H1 (cell line): ENCODE measurements at regions not wholly inside any gene's neighbourhood (a gene's known extent, or its start where the extent isn't known, plus 50 kb on each side); places are given as distances from the start of the nearest gene placed in this dataset.

Experiments
- CTCF ChIA-PET: fragments of 300-600 bp; sonication (Branson Sonifier 250); formaldehyde crosslinking; loops from one replicate; lab custom pipeline; 2021; ENCODE audit not compliant: partially characterized antibody; lab: Charles Lee
- POLR2A ChIA-PET: fragments of 300-600 bp; sonication (Branson Sonifier 250); formaldehyde crosslinking; loops from one replicate; lab custom pipeline; 2021; ENCODE audit warnings: inconsistent platforms; ENCODE audit not compliant: partially characterized antibody; lab: Charles Lee
- DNase-seq, 2 experiments: peaks; one replicate each; pipeline versions ENCODE4 v3.0.0 to v3.0.0-alpha.2; 2010 to 2022; ENCODE audit warnings: low spot score in 2 of 2, low read depth in 1 of 2, mixed read lengths in 1 of 2
- FAIRE-seq: peaks from 2 replicates; lab custom pipeline; 2011; peaks lifted over from hg19 to GRCh38; lab: Jason Lieb, UNC
- H2AFZ ChIP-seq: 2 replicates; pipeline ENCODE4 v1.8.1; 2012; ENCODE audit warnings: low read length, inconsistent platforms
- H2AK5ac ChIP-seq: 2 replicates; pipeline ENCODE4 v1.6.1; 2013; ENCODE audit warnings: low read depth, low read length
- H2BK120ac ChIP-seq: replicated peaks from 2 replicates; pipeline ENCODE3; 2013; ENCODE audit warnings: low read depth, low read length, inconsistent platforms
- H2BK12ac ChIP-seq: 2 replicates; pipeline ENCODE4 v1.6.1; 2013; ENCODE audit warnings: low read depth, low read length
- H2BK15ac ChIP-seq: 2 replicates; pipeline ENCODE4 v1.6.1; 2013; ENCODE audit warnings: low read length
- H2BK20ac ChIP-seq: 2 replicates; pipeline ENCODE4 v1.6.1; 2013; ENCODE audit warnings: low read length
- H2BK5ac ChIP-seq: 2 replicates; pipeline ENCODE4 v1.6.1; 2013; ENCODE audit warnings: low read depth, low read length
- H3K14ac ChIP-seq: 2 replicates; pipeline ENCODE4 v1.6.1; 2013; ENCODE audit warnings: inconsistent platforms; ENCODE audit not compliant: insufficient read length
- H3K18ac ChIP-seq: 2 replicates; pipeline ENCODE4 v1.6.1; 2013; ENCODE audit warnings: low read length; ENCODE audit errors: extremely low read depth
- H3K23ac ChIP-seq: 2 replicates; pipeline ENCODE4 v1.6.1; 2013; ENCODE audit warnings: inconsistent platforms; ENCODE audit not compliant: insufficient read length
- H3K23me2 ChIP-seq: 2 replicates; pipeline ENCODE4 v1.6.1; 2013; ENCODE audit warnings: low read depth, low read length
- H3K27ac ChIP-seq: 2 replicates; pipeline ENCODE4 v1.6.1; 2011; ENCODE audit warnings: low read depth, low read length, inconsistent platforms
- H3K27me3 ChIP-seq, 4 experiments: replicated peaks in 1 of 4; 1 replicate in 1 of 4; 2 replicates in 3 of 4; pipeline versions ENCODE4 v1.6.1 to v1.8.1; 2011 to 2013; ENCODE audit warnings: low read length in 3 of 4, mild to moderate bottlenecking in 3 of 4, inconsistent platforms in 2 of 4, mixed read lengths in 2 of 4, moderate library complexity in 1 of 4; ENCODE audit not compliant: control insufficient read depth in 3 of 4, insufficient read depth in 3 of 4; ENCODE audit errors: extremely low read depth in 1 of 4
- H3K36me3 ChIP-seq, 4 experiments: 2 replicates each; pipeline versions ENCODE4 v1.6.1 to v1.8.1; 2011 to 2013; ENCODE audit warnings: mild to moderate bottlenecking in 4 of 4, low read length in 3 of 4, moderate library complexity in 2 of 4, control low read depth in 1 of 4, inconsistent platforms in 1 of 4; ENCODE audit not compliant: insufficient read depth in 4 of 4, control insufficient read depth in 2 of 4
- H3K4ac ChIP-seq: replicated peaks from 2 replicates; pipeline ENCODE3; 2013; ENCODE audit warnings: low read length, low read depth, mixed read lengths, inconsistent platforms; ENCODE audit not compliant: insufficient read length
- H3K4me1 ChIP-seq, 4 experiments: replicated peaks in 1 of 4; 1 replicate in 1 of 4; 2 replicates in 3 of 4; pipeline versions ENCODE4 v1.6.1 to v1.8.1; 2011 to 2013; ENCODE audit warnings: low read length in 3 of 4, inconsistent platforms in 2 of 4, mixed read lengths in 1 of 4; ENCODE audit not compliant: insufficient read depth in 4 of 4, control insufficient read depth in 3 of 4
- H3K4me2 ChIP-seq, 2 experiments: 2 replicates each; pipeline versions ENCODE4 v1.6.1 to v1.8.1; 2011 to 2013; ENCODE audit warnings: low read depth in 2 of 2, low read length in 2 of 2, control low read depth in 1 of 2, inconsistent platforms in 1 of 2, mild to moderate bottlenecking in 1 of 2; ENCODE audit not compliant: insufficient read depth in 1 of 2
- H3K4me3 ChIP-seq, 4 experiments: fragments of 200-600, 300-600 bp in 1 of 4; sonication (generic), shearing (Covaris generic), sonication (Bioruptor Twin) in 1 of 4; 2 replicates each; pipeline versions ENCODE4 v1.5.1 to v1.8.1; 2011 to 2016; ENCODE audit warnings: low read length in 4 of 4, low read depth in 3 of 4, control low read depth in 2 of 4, inconsistent platforms in 2 of 4, mild to moderate bottlenecking in 2 of 4, mixed read lengths in 1 of 4, moderate library complexity in 1 of 4; ENCODE audit not compliant: insufficient read depth in 2 of 4; ENCODE audit errors: extremely low read depth in 1 of 4
- H3K56ac ChIP-seq: replicated peaks from 2 replicates; pipeline ENCODE3; 2013; ENCODE audit warnings: low read depth, mild to moderate bottlenecking, mixed read lengths, low read length, inconsistent platforms; ENCODE audit not compliant: insufficient read length
- H3K79me1 ChIP-seq: 2 replicates; pipeline ENCODE4 v1.6.1; 2013; ENCODE audit warnings: low read depth, low read length, control low read depth
- H3K79me2 ChIP-seq, 2 experiments: 2 replicates each; pipeline versions ENCODE4 v1.6.1 to v1.8.1; 2012 to 2013; ENCODE audit warnings: low read length in 2 of 2, mild to moderate bottlenecking in 2 of 2, inconsistent platforms in 1 of 2; ENCODE audit not compliant: insufficient read depth in 2 of 2, control insufficient read depth in 1 of 2
- H3K9ac ChIP-seq, 4 experiments: replicated peaks in 1 of 4; 1 replicate in 1 of 4; 2 replicates in 3 of 4; pipeline versions ENCODE4 v1.6.1 to v1.8.1; 2011 to 2013; ENCODE audit warnings: low read depth in 3 of 4, low read length in 3 of 4, control low read depth in 2 of 4, mild to moderate bottlenecking in 2 of 4, moderate library complexity in 2 of 4, inconsistent platforms in 1 of 4; ENCODE audit errors: extremely low read depth in 1 of 4
- H3K9me3 ChIP-seq, 2 experiments: 2 replicates each; pipeline versions ENCODE4 v1.6.1 to v1.8.1; 2012 to 2013; ENCODE audit warnings: mild to moderate bottlenecking in 2 of 2, moderate library complexity in 2 of 2, control low read depth in 1 of 2, inconsistent platforms in 1 of 2, low read depth in 1 of 2, low read length in 1 of 2, mixed read lengths in 1 of 2; ENCODE audit not compliant: insufficient read depth in 2 of 2
- H4K20me1 ChIP-seq, 2 experiments: replicated peaks in 1 of 2; 2 replicates each; pipeline versions ENCODE3 to v1.8.1; 2011 to 2013; ENCODE audit warnings: inconsistent platforms in 2 of 2, low read length in 2 of 2, mild to moderate bottlenecking in 1 of 2; ENCODE audit not compliant: insufficient read depth in 2 of 2, control insufficient read depth in 1 of 2
- H4K5ac ChIP-seq: 2 replicates; pipeline ENCODE4 v1.6.1; 2013; ENCODE audit warnings: low read length, low read depth, mixed read lengths, inconsistent platforms; ENCODE audit not compliant: insufficient read length
- H4K8ac ChIP-seq: 2 replicates; pipeline ENCODE4 v1.8.0; 2013; ENCODE audit warnings: mild to moderate bottlenecking, moderate library complexity, low read length, inconsistent platforms; ENCODE audit not compliant: insufficient read depth; ENCODE audit errors: extremely low read depth
- H4K91ac ChIP-seq: replicated peaks from 2 replicates; pipeline ENCODE3; 2013; ENCODE audit warnings: low read length, mixed read lengths, inconsistent platforms; ENCODE audit not compliant: insufficient read length
- BRCA1 ChIP-seq: IDR thresholded peaks from 2 replicates; pipeline ENCODE4 v1.6.1; 2012; ENCODE audit warnings: low read depth, low read length, improper control_type of control experiment
- CEBPB ChIP-seq: IDR thresholded peaks from 2 replicates; pipeline ENCODE4 v1.6.1; 2012; ENCODE audit warnings: low read depth, low read length
- CHD1 ChIP-seq: IDR thresholded peaks from 2 replicates; pipeline ENCODE4 v1.6.1; 2012; ENCODE audit warnings: low read depth, low read length, improper control_type of control experiment
- E2F6 ChIP-seq: IDR thresholded peaks from 2 replicates; pipeline ENCODE4 v1.6.1; 2012; ENCODE audit warnings: inconsistent platforms
- EGR1 ChIP-seq: IDR thresholded peaks from 2 replicates; pipeline ENCODE4 v1.6.1; 2011; ENCODE audit warnings: low read depth, low read length, borderline replicate concordance
- GABPA ChIP-seq: IDR thresholded peaks from 2 replicates; pipeline ENCODE4 v1.6.1; 2011; ENCODE audit warnings: mild to moderate bottlenecking, low read length, moderate library complexity, borderline replicate concordance; ENCODE audit not compliant: insufficient read depth
- KDM1A ChIP-seq: fragments of 200-600, 300-600 bp; sonication (generic); IDR thresholded peaks from 2 replicates; pipeline ENCODE4 v1.7.1; 2016; ENCODE audit warnings: mild to moderate bottlenecking, low read length, borderline replicate concordance
- POU5F1 ChIP-seq: IDR thresholded peaks from 2 replicates; pipeline ENCODE4 v1.6.1; 2011; ENCODE audit warnings: low read depth, mild to moderate bottlenecking, low read length, moderate library complexity
- RBBP5 ChIP-seq: IDR thresholded peaks from 2 replicates; pipeline ENCODE4 v1.7.1; 2012; ENCODE audit warnings: low read depth, mild to moderate bottlenecking, inconsistent platforms, low read length, moderate library complexity, borderline replicate concordance
- SIRT6 ChIP-seq: IDR thresholded peaks from one replicate; pipeline ENCODE4 v1.7.1; 2012; ENCODE audit warnings: low read length, inconsistent platforms
- SIX5 ChIP-seq: IDR thresholded peaks from 2 replicates; pipeline ENCODE4 v1.6.1; 2011; ENCODE audit warnings: mild to moderate bottlenecking, low read depth, low read length
- SP1 ChIP-seq: IDR thresholded peaks from 2 replicates; pipeline ENCODE4 v1.6.1; 2011; ENCODE audit warnings: low read depth, low read length
- WGBS, 2 experiments: shearing (Covaris generic) in 1 of 2; methylation state at CpG; one replicate each; pipeline versions ENCODE4 v1.1.6 to v1.1.7; 2013 to 2015; ENCODE audit warnings: low lambda C conversion rate in 2 of 2, mixed read lengths in 2 of 2, inconsistent platforms in 1 of 2, low coverage in 1 of 2, missing lambda C conversion rate in 1 of 2; ENCODE audit not compliant: insufficient replicate concordance in 2 of 2, insufficient coverage in 1 of 2, insufficient read length in 1 of 2; ENCODE audit errors: extremely low coverage in 1 of 2, missing lambda C conversion rate in 1 of 2; 5-methylcytosine and 5-hydroxymethylcytosine counted together

GRCh38 chr16:48879223-48880122, 269.5 kb upstream of the N4BP1 start:
- DNase-seq, result no peak
- TF ChIP-seq CHD1, result no peak
- TF ChIP-seq KDM1A, result no peak
- TF ChIP-seq GABPA, result no peak
- no peak for TF ChIP-seq SP1
- TF ChIP-seq RBBP5, result no peak
- no peak for TF ChIP-seq SIRT6
- TF ChIP-seq SIX5, result no peak
- no peak for TF ChIP-seq E2F6
- TF ChIP-seq BRCA1, result no peak
- TF ChIP-seq EGR1, result no peak
- no peak for TF ChIP-seq CEBPB
- TF ChIP-seq POU5F1, result no peak

More at GRCh38 chr16:48879223-48880122, 269.5 kb upstream of the N4BP1 start:
- FAIRE-seq, result no peak
- H3K18ac ChIP-seq, result no peak overlapping the region
- no peaks in the 10 kb centered on the region for H3K4me1 ChIP-seq
- ChIA-PET POLR2A (interaction anchor here (0.6 kb wide), 1 partner anchor 429 kb away, joined by 3 read pairs; no protein-coding TSS in a partner anchor), CTCF (interaction anchor here (0.6 to 1.4 kb wide), 2 partner anchors 15 to 473 kb away, joined by 3 to 4 read pairs; no protein-coding TSS in a partner anchor)
- no peak overlapping the region for H4K91ac ChIP-seq
- H3K9me3 ChIP-seq, result no peaks in the 10 kb centered on the region
- no peak overlapping the region for H3K56ac ChIP-seq
- H3K4ac ChIP-seq, result no peak overlapping the region
- H3K4me3 ChIP-seq, result no peak overlapping the region
- H3K14ac ChIP-seq, result no peak overlapping the region
- H3K27ac ChIP-seq, result no peak overlapping the region
- H3K23ac ChIP-seq, result no peak overlapping the region
- no peak overlapping the region for H2AFZ ChIP-seq
- no peak overlapping the region for H4K8ac ChIP-seq
- H2AK5ac ChIP-seq, result no peak overlapping the region
- no peaks in the 10 kb centered on the region for H4K20me1 ChIP-seq
- no peak overlapping the region for H3K4me2 ChIP-seq
- no peaks in the 10 kb centered on the region for H3K23me2 ChIP-seq
- H3K27me3 ChIP-seq, result no peaks in the 10 kb centered on the region
- H2BK20ac ChIP-seq, result no peak overlapping the region
- H3K79me1 ChIP-seq, result no peaks in the 10 kb centered on the region
- H3K79me2 ChIP-seq, result no peaks in the 10 kb centered on the region
- WGBS, 2 experiments, result 86% methylated on average over 14 of the region's 14 CpGs; no CpG with 5 or more reads in 1 of the 2 experiments
- H2BK120ac ChIP-seq, result no peak overlapping the region
- H2BK5ac ChIP-seq, result no peak overlapping the region
- no peak overlapping the region for H2BK15ac ChIP-seq
- H3K36me3 ChIP-seq, result no peaks in the 10 kb centered on the region
- no peak overlapping the region for H4K5ac ChIP-seq
- no peak overlapping the region for H2BK12ac ChIP-seq
- no peak overlapping the region for H3K9ac ChIP-seq
